SK-N-SH (cell line): ENCODE measurements at regions not wholly inside any gene's neighbourhood (a gene's known extent, or its start where the extent isn't known, plus 50 kb on each side); places are given as distances from the start of the nearest gene placed in this dataset.

Experiments
- POLR2AphosphoS5 ChIP-seq: IDR thresholded peaks from 2 replicates; pipeline ENCODE4 v1.6.1; 2012; ENCODE audit warnings: low read depth, low read length
- USF2 ChIP-seq: fragments of 150-350 bp; IDR thresholded peaks from 2 replicates; pipeline ENCODE4 v1.6.1; 2017; ENCODE audit warnings: antibody characterized with exemption, low read length, low read depth, borderline replicate concordance
- TF ChIP-seq, protein P1 (sequence below): fragments of 200-600 bp; sonication (generic); IDR thresholded peaks from 2 replicates; pipeline ENCODE4 v1.6.1; 2017; ENCODE audit warnings: antibody characterized with exemption, mild to moderate bottlenecking, moderate library complexity

GRCh38 chr4:96845819-96846218, 1005.9 kb downstream of the PDHA2 start:
- TF ChIP-seq, protein P1, sequence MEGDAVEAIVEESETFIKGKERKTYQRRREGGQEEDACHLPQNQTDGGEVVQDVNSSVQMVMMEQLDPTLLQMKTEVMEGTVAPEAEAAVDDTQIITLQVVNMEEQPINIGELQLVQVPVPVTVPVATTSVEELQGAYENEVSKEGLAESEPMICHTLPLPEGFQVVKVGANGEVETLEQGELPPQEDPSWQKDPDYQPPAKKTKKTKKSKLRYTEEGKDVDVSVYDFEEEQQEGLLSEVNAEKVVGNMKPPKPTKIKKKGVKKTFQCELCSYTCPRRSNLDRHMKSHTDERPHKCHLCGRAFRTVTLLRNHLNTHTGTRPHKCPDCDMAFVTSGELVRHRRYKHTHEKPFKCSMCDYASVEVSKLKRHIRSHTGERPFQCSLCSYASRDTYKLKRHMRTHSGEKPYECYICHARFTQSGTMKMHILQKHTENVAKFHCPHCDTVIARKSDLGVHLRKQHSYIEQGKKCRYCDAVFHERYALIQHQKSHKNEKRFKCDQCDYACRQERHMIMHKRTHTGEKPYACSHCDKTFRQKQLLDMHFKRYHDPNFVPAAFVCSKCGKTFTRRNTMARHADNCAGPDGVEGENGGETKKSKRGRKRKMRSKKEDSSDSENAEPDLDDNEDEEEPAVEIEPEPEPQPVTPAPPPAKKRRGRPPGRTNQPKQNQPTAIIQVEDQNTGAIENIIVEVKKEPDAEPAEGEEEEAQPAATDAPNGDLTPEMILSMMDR = no peak
- TF ChIP-seq POLR2AphosphoS5 = no peak
- TF ChIP-seq USF2 = no peak
